ENCODE measurements at regions not wholly inside any gene's neighbourhood (a gene's known extent, or its start where the extent isn't known, plus 50 kb on each side); places are given as distances from the start of the nearest gene placed in this dataset.

DNA sequence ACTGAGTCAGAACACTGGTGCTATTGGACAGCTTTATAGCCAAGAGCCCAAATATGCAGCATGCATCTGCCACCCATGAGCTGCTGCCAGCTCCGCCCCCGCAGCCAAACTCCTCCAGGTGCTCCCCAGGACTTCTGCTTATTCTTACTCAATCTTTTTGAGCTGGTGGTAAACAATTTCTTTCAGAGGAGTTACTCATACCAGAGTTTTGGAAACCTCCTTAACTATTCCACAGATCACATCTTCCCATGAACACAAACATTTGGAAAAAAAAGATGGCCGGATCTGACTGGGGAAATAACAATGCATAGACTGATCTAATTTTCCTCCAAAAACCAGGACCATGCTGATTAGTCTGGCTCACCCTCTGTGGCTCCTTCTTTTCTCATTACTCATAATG lies 399.9 kb downstream of the GPM6A start (continued):
- TF ChIP-seq, protein P1, sequence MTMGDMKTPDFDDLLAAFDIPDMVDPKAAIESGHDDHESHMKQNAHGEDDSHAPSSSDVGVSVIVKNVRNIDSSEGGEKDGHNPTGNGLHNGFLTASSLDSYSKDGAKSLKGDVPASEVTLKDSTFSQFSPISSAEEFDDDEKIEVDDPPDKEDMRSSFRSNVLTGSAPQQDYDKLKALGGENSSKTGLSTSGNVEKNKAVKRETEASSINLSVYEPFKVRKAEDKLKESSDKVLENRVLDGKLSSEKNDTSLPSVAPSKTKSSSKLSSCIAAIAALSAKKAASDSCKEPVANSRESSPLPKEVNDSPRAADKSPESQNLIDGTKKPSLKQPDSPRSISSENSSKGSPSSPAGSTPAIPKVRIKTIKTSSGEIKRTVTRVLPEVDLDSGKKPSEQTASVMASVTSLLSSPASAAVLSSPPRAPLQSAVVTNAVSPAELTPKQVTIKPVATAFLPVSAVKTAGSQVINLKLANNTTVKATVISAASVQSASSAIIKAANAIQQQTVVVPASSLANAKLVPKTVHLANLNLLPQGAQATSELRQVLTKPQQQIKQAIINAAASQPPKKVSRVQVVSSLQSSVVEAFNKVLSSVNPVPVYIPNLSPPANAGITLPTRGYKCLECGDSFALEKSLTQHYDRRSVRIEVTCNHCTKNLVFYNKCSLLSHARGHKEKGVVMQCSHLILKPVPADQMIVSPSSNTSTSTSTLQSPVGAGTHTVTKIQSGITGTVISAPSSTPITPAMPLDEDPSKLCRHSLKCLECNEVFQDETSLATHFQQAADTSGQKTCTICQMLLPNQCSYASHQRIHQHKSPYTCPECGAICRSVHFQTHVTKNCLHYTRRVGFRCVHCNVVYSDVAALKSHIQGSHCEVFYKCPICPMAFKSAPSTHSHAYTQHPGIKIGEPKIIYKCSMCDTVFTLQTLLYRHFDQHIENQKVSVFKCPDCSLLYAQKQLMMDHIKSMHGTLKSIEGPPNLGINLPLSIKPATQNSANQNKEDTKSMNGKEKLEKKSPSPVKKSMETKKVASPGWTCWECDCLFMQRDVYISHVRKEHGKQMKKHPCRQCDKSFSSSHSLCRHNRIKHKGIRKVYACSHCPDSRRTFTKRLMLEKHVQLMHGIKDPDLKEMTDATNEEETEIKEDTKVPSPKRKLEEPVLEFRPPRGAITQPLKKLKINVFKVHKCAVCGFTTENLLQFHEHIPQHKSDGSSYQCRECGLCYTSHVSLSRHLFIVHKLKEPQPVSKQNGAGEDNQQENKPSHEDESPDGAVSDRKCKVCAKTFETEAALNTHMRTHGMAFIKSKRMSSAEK (CRISPR knock-in tag; IDR thresholded peaks at IDR 0.05; ENCODE audit: borderline replicate concordance): no peak
- TF ChIP-seq, protein P2, sequence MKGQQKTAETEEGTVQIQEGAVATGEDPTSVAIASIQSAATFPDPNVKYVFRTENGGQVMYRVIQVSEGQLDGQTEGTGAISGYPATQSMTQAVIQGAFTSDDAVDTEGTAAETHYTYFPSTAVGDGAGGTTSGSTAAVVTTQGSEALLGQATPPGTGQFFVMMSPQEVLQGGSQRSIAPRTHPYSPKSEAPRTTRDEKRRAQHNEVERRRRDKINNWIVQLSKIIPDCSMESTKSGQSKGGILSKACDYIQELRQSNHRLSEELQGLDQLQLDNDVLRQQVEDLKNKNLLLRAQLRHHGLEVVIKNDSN (CRISPR knock-in tag; IDR thresholded peaks at IDR 0.05): no peak
- TF ChIP-seq NFYB (CRISPR knock-in tag; conservative IDR thresholded peaks at IDR 0.05; ENCODE audit: low read depth): no peak

DNA sequence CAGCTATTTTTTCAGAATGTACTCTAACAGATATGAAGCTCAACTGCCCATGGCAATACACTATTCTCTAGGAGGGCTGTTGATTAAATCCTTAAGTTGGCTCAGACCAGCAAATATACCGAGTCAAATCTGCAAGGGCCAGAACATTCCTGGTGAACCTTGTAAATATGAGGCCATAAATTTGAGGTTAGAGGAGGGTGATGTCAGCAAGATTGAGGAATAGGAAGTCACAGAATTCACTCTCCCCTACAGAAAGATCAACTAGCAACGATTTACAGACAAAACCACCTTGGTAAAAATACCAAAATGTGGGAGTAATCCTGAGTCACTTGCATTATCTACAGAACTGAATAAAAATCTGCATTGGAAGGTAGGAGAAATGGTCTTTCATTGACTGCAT lies 399.3 kb downstream of the GPM6A start:
- Mint-ChIP-seq H3K9me3 (peaks cover 44% of the 10 kb centered on the region), H3K27me3 (ENCODE audit: low read depth) (no peaks in the 10 kb centered on the region), H3K4me1 (peaks cover 34% of the 10 kb centered on the region), H3K4me3 (no peak overlapping the region), H3K36me3 (peaks cover 15% of the 10 kb centered on the region; the same call in 1 of the 2 replicates), H3K27ac (no peak overlapping the region)
- ATAC-seq: no peak
- no peak for DNase-seq (ENCODE audit: low spot score)
- POLR2A ChIA-PET: no interaction called here
- CTCF ChIA-PET: no interaction called here
- TF ChIP-seq ELF4 (CRISPR knock-in tag; IDR thresholded peaks at IDR 0.05; ENCODE audit: low read depth) (no peak), TEAD4 (CRISPR knock-in tag; IDR thresholded peaks at IDR 0.05) (no peak), SP1 (CRISPR knock-in tag; conservative IDR thresholded peaks at IDR 0.05) (no peak), ATF1 (CRISPR knock-in tag; IDR thresholded peaks at IDR 0.05) (no peak), ZNF121 (CRISPR knock-in tag; IDR thresholded peaks at IDR 0.05) (no peak), NR1H2 (CRISPR knock-in tag; IDR thresholded peaks at IDR 0.05) (no peak), TEAD1 (CRISPR knock-in tag; IDR thresholded peaks at IDR 0.05) (no peak), ZNF219 (CRISPR knock-in tag; IDR thresholded peaks at IDR 0.05; ENCODE audit: borderline replicate concordance) (no peak), NR3C1 (CRISPR knock-in tag; conservative IDR thresholded peaks at IDR 0.05; ENCODE audit: low read depth) (no peak)
- TF ChIP-seq, protein P3, sequence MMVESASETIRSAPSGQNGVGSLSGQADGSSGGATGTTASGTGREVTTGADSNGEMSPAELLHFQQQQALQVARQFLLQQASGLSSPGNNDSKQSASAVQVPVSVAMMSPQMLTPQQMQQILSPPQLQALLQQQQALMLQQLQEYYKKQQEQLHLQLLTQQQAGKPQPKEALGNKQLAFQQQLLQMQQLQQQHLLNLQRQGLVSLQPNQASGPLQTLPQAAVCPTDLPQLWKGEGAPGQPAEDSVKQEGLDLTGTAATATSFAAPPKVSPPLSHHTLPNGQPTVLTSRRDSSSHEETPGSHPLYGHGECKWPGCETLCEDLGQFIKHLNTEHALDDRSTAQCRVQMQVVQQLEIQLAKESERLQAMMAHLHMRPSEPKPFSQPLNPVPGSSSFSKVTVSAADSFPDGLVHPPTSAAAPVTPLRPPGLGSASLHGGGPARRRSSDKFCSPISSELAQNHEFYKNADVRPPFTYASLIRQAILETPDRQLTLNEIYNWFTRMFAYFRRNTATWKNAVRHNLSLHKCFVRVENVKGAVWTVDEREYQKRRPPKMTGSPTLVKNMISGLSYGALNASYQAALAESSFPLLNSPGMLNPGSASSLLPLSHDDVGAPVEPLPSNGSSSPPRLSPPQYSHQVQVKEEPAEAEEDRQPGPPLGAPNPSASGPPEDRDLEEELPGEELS (CRISPR knock-in tag; IDR thresholded peaks at IDR 0.05): no peak
- TF ChIP-seq, protein P4, sequence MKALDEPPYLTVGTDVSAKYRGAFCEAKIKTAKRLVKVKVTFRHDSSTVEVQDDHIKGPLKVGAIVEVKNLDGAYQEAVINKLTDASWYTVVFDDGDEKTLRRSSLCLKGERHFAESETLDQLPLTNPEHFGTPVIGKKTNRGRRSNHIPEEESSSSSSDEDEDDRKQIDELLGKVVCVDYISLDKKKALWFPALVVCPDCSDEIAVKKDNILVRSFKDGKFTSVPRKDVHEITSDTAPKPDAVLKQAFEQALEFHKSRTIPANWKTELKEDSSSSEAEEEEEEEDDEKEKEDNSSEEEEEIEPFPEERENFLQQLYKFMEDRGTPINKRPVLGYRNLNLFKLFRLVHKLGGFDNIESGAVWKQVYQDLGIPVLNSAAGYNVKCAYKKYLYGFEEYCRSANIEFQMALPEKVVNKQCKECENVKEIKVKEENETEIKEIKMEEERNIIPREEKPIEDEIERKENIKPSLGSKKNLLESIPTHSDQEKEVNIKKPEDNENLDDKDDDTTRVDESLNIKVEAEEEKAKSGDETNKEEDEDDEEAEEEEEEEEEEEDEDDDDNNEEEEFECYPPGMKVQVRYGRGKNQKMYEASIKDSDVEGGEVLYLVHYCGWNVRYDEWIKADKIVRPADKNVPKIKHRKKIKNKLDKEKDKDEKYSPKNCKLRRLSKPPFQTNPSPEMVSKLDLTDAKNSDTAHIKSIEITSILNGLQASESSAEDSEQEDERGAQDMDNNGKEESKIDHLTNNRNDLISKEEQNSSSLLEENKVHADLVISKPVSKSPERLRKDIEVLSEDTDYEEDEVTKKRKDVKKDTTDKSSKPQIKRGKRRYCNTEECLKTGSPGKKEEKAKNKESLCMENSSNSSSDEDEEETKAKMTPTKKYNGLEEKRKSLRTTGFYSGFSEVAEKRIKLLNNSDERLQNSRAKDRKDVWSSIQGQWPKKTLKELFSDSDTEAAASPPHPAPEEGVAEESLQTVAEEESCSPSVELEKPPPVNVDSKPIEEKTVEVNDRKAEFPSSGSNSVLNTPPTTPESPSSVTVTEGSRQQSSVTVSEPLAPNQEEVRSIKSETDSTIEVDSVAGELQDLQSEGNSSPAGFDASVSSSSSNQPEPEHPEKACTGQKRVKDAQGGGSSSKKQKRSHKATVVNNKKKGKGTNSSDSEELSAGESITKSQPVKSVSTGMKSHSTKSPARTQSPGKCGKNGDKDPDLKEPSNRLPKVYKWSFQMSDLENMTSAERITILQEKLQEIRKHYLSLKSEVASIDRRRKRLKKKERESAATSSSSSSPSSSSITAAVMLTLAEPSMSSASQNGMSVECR (CRISPR knock-in tag; IDR thresholded peaks at IDR 0.05; ENCODE audit: borderline replicate concordance): no peak
- TF ChIP-seq, protein P5, sequence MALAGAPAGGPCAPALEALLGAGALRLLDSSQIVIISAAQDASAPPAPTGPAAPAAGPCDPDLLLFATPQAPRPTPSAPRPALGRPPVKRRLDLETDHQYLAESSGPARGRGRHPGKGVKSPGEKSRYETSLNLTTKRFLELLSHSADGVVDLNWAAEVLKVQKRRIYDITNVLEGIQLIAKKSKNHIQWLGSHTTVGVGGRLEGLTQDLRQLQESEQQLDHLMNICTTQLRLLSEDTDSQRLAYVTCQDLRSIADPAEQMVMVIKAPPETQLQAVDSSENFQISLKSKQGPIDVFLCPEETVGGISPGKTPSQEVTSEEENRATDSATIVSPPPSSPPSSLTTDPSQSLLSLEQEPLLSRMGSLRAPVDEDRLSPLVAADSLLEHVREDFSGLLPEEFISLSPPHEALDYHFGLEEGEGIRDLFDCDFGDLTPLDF (CRISPR knock-in tag; IDR thresholded peaks at IDR 0.05): no peak
- TF ChIP-seq, protein P6, sequence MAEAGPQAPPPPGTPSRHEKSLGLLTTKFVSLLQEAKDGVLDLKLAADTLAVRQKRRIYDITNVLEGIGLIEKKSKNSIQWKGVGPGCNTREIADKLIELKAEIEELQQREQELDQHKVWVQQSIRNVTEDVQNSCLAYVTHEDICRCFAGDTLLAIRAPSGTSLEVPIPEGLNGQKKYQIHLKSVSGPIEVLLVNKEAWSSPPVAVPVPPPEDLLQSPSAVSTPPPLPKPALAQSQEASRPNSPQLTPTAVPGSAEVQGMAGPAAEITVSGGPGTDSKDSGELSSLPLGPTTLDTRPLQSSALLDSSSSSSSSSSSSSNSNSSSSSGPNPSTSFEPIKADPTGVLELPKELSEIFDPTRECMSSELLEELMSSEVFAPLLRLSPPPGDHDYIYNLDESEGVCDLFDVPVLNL (CRISPR knock-in tag; IDR thresholded peaks at IDR 0.05; ENCODE audit: borderline replicate concordance, low read depth): no peak
- TF ChIP-seq, protein P7, sequence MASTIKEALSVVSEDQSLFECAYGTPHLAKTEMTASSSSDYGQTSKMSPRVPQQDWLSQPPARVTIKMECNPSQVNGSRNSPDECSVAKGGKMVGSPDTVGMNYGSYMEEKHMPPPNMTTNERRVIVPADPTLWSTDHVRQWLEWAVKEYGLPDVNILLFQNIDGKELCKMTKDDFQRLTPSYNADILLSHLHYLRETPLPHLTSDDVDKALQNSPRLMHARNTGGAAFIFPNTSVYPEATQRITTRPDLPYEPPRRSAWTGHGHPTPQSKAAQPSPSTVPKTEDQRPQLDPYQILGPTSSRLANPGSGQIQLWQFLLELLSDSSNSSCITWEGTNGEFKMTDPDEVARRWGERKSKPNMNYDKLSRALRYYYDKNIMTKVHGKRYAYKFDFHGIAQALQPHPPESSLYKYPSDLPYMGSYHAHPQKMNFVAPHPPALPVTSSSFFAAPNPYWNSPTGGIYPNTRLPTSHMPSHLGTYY (CRISPR knock-in tag; IDR thresholded peaks at IDR 0.05): no peak
- TF ChIP-seq, protein P8, sequence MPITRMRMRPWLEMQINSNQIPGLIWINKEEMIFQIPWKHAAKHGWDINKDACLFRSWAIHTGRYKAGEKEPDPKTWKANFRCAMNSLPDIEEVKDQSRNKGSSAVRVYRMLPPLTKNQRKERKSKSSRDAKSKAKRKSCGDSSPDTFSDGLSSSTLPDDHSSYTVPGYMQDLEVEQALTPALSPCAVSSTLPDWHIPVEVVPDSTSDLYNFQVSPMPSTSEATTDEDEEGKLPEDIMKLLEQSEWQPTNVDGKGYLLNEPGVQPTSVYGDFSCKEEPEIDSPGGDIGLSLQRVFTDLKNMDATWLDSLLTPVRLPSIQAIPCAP (CRISPR knock-in tag; IDR thresholded peaks at IDR 0.05): no peak
- TF ChIP-seq, protein P9, sequence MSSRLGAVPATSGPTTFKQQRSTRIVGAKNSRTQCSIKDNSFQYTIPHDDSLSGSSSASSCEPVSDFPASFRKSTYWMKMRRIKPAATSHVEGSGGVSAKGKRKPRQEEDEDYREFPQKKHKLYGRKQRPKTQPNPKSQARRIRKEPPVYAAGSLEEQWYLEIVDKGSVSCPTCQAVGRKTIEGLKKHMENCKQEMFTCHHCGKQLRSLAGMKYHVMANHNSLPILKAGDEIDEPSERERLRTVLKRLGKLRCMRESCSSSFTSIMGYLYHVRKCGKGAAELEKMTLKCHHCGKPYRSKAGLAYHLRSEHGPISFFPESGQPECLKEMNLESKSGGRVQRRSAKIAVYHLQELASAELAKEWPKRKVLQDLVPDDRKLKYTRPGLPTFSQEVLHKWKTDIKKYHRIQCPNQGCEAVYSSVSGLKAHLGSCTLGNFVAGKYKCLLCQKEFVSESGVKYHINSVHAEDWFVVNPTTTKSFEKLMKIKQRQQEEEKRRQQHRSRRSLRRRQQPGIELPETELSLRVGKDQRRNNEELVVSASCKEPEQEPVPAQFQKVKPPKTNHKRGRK (CRISPR knock-in tag; IDR thresholded peaks at IDR 0.05; ENCODE audit: borderline replicate concordance): no peak

All from WTC11 (cell line).